GM19452 (cell line): ENCODE measurements at regions not wholly inside any gene's neighbourhood (a gene's known extent, or its start where the extent isn't known, plus 50 kb on each side); places are given as distances from the start of the nearest gene placed in this dataset.

ENCODE experiments used
- ATAC-seq: cut with Tn5 transposase; IDR thresholded peaks from one replicate; pipeline ENCODE4 v1.9.1; 2021; ENCODE audit not compliant: unreplicated experiment

- ATAC-seq = no peak
These were observed 222.5 kb upstream of the DAPK1 start for GRCh38 chr9:87275047-87275725.

DNA sequence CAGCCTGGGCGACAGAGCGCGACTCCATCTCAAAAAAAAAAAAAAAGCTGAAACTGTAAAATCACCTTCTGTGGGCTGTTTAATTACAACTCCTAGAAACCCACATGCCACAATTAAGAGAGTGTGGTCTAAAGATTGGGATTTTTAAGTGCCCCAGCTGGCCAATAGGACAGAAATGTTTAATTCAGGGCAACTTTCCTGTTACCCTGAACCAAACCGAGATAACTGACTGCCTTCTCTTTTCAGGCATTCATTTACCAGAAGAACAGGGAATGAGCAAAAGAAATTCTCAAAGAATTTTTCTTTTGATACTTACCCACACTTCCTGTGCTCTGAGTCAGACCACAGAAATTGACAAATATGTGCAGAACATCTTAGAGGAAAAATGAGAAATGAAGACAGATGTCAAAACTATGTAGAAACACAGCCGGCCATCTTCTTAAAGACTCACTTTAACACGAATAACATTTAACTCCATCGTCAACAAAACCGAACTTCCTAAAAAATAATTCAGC is 221.3 kb upstream of the DAPK1 start:
- ATAC-seq = no peak

DNA sequence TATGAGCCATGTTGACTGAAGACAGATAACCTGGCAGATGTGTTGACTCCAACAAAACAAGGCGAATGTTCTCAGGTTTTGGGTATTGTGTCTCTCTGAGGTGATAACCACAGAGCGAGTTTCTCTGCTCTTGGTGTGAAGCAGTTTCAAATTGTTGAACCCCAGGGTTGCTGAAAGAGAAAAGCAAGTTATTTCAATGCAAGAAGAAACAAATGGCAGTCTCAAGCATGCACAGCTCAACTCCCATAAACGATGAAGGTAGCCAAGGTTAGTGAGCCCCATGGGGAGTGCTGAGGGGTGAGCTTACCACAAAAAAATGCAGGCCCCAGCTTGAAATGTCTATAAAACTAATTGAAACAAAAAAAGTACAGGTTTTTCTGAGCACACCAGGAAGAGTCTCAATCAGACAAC is 220.8 kb upstream of the DAPK1 start:
- ATAC-seq = no peak

DNA sequence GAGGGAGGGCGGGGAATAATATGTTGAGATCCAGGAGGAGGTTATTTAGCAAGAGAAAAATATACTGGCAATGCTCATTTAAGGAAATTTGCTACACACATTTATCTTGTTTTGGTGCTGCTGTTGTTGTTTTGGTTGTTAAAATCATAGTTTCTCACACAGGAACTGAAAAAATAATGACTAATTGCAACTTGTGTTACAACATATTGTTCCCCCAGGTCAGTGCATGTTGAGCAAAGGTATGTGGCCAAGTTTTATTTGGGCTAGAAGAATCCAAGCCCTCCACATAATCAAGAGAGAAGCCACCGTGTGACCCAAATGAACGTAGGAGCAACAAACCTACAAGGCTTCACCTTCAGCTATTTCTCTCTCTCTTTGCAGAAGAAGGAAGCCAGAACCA is 220.3 kb upstream of the DAPK1 start:
- no peak for ATAC-seq

GRCh38 chr9:87278971-87279733 is 218.5 kb upstream of the DAPK1 start:
- no peak for ATAC-seq

DNA sequence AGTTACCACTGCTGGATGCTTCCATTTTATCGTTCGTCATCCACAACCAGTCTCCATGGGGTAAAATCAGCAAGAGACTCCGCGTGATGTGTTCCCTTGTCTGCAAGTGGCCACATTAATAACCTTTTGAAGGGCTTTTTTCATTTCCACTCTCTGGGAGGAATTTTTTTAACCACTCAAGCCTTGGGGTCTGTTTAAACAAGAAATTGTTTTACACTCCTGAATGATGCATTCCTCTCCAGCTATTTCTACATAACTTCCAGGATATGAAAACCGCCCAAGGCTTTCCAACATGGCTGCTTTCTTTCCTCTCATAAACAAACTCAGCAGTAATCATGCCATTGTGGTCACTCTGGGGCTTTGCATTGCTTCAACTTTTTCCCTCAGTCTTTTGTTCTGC is 217.2 kb upstream of the DAPK1 start:
- ATAC-seq = no peak

GRCh38 chr9:87282538-87282937 is 215.1 kb upstream of the DAPK1 start:
- no peak for ATAC-seq

GRCh38 chr9:87283585-87283984 is 214.1 kb upstream of the DAPK1 start:
- no peak for ATAC-seq

- no peak for ATAC-seq
These were observed 212.3 kb upstream of the DAPK1 start for GRCh38 chr9:87285183-87285850.

GRCh38 chr9:87286506-87286905 is 211.2 kb upstream of the DAPK1 start:
- ATAC-seq = no peak

DNA sequence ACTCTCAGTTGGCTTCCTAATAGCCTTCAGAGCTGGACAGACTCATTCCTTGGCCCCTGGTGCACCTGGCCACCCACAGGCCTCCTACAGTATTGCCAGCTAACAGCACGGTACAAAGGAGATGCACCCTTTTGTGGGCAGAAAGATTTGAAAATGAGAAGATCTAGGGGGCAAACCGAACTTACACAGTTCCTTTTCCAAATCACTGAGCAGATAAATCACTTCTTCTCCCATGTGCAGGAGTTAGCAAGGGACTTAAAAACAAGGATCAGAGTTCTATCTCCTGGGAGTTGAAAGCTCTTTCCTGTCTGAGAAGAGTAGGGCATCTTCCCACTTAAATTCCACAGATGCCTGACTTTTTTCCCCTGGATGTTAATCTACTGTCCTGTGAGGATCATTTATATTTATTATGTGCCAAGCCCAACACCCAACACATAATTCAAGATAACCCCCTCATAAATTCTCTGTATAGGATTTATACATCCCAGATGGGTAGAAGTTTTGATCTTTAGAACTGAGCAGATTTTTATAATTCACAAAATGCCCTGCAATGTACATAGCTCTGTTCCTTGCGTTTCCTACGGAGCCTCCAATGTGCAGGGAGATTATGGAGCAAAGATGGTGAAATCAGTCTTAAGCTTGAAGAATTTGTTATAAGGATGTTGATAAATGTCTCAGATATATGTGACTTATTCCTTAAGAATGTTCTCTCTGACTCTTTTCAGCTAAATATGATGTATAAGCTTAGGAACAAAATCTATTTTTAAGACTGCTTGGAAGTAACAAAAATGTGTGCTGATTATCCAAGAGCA is 207.2 kb upstream of the DAPK1 start:
- no peak for ATAC-seq

DNA sequence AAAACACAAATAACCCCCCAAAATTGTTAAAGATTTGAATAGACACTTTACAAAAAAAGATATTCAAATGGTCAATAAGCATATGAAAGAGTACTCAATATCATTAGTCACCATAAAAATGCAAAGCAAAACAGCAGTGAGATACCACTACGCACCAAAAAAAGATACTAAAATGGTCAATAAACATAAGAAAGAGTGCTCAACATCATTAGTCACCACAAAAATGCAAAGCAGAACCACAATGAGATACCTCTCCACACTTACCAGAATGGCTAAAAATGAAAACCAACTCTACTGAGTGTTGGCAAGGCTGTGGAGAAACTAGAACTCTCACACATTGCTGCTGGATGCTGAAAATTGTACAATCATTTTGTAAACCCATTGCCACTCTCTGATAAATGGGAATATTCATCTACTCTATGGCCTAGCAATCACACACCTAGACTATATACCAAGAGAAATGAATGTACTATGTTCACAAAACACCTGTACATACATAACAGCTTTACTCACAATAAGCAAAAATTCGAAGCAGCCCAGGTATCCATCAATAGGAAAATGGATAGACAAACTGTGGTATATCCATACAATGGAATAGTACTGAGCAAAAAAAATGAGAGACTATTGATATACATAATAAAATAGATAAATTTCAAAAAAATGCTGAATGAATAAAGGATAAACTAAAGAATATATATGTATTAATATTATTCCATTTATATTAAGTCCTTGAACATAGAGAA is 205.0 kb upstream of the DAPK1 start:
- no peak for ATAC-seq

DNA sequence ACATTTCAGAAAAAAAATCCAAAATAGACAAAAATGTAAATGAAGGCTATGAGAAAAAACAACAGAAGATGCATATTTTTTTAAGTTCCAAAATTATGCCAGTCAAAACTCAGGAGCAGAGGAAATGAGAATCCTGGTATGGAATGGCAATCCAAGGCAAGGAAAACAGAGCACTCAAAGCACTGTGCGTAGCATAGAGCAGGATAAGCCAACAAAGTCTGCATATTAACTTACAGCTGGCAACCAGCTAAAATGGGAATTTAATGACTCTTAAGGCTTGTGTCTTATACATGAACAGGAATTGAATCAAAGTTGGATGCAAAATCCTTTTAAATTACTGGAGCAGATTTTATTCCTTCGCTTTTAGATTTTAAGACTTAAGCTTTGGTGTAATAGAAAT is 203.5 kb upstream of the DAPK1 start:
- no peak for ATAC-seq

DNA sequence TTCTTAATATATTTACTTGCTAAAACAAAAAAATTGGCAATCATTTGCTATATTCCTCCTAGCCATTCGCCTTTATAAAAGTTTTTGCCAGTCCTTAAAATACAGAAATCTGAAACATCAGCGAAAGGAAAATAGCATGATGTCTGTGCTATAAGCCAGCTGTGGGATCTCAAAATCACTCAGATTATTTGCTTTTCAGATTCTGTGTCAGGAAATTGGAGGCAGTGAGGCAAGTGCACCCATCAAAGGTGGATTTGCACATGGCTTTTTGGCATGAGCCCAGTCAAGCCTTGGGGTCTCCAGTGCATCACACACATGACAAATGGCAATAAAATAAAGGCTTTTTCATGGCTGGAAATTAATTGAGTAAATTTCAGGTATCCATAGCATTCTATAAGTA is 196.8 kb upstream of the DAPK1 start:
- no peak for ATAC-seq

- no peak for ATAC-seq
These were observed 196.3 kb upstream of the DAPK1 start for GRCh38 chr9:87301371-87301770.

DNA sequence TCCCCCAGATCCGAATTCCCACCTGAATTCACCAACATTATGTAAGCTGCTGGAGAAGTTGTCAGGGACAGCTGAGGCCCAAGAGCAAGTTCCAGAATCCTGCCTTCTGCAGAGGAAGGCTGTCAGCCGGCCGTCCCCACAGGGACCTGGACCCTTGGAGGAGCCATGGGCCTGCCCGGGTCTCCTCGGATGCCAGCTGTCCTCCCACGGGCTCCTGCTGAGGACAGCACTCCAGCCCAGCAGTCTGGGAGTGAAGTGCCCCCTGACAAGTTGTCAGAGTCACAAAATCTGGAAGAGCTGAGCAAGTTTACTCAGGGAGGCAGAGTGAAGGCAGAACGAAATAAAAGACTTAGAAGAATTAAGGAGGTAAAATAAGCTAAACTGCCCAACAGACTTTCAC is 192.5 kb upstream of the DAPK1 start:
- no peak for ATAC-seq

DNA sequence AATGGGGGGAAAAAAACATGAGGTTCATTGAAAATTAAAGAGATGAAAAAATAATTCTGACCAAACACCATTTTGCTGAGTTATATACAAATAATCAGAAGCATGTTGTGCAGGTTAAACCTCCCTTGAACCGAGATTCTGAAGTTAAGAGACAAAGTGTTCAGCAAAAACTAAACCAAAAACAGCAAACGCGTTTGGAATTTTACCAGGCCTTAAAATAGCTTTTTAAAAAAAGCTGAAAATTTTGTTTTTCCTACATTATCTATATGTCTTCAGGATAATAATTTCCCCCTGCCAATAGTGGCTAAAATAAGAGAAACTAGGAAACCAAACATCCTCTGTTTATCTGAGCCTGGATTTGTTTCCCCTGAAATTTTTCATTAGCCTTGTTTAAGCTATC is 191.7 kb upstream of the DAPK1 start:
- no peak for ATAC-seq

DNA sequence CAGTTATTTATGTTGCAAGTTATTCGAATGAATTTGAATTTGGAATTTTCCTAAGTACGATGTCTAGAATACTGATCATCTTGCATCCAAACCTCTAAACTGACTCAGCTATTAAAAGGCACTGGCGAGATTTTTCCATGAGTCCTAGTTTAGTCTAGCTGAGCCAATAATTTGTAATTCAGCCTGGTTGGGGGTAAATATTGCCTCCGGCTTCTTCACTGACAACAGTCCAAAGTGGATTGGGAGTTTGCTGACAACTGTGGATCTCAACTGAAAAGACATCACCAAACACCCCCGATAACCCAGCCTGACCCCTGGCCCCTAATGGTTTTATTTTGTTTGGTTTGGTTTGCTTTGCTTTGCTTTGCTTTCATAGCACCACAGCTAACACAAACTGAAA is 189.8 kb upstream of the DAPK1 start:
- no peak for ATAC-seq

DNA sequence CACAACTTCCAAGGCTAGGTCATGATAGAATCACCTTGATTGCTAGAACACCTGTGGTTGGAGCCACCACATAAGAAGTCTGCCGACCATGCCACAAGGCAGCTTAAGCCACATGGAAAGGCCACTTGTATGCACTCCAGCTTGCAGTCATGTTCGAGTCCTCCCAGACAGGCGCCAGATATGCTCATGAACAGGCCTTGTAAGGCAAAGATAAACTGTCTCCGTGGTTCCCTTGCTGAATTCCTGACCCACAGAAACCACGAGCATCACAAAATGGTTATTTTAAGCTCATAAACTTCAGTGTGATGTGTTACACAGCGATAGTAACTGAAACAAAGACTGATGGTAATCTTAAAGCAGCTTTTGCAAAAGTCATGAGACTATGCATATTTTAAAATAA is 188.4 kb upstream of the DAPK1 start:
- no peak for ATAC-seq

- ATAC-seq = no peak
These were observed 186.7 kb upstream of the DAPK1 start for GRCh38 chr9:87310827-87311523.
